KOPT-K1 (cell line): ENCODE measurements at regions not wholly inside any gene's neighbourhood (a gene's known extent, or its start where the extent isn't known, plus 50 kb on each side); places are given as distances from the start of the nearest gene placed in this dataset.
"Not testable (repeated sequence)": the region's sequence is repeated elsewhere in the genome, so short reads cannot be mapped to it uniquely, and the experiment has no call there.

ENCODE experiments used
- H3K27ac ChIP-seq: fragments of 200-600 bp; sonication (generic); 2 replicates; pipeline ENCODE4 v1.5.1; 2016; ENCODE audit warnings: antibody characterized with exemption, mild to moderate bottlenecking, low read depth, low read length; ENCODE audit not compliant: poor library complexity, severe bottlenecking
- H3K36me3 ChIP-seq: fragments of 200-600 bp; sonication (generic); 2 replicates; pipeline ENCODE4 v1.5.1; 2017; ENCODE audit warnings: antibody characterized with exemption, mild to moderate bottlenecking, low read length, moderate library complexity; ENCODE audit not compliant: insufficient read depth
- H3K9me3 ChIP-seq: fragments of 200-600 bp; sonication (generic); 2 replicates; pipeline ENCODE4 v1.5.1; 2017; ENCODE audit warnings: antibody characterized with exemption, low read length, mild to moderate bottlenecking; ENCODE audit not compliant: insufficient read depth, poor library complexity, severe bottlenecking

GRCh38 chr12:69179786-69180185 lies 59.6 kb upstream of the CPSF6 start:
- no peaks in the 10 kb centered on the region for H3K36me3 ChIP-seq
- H3K27ac ChIP-seq, result no peak overlapping the region
- peaks cover 22% of the 10 kb centered on the region for H3K9me3 ChIP-seq

- not testable (repeated sequence) for H3K27ac ChIP-seq
- H3K9me3 ChIP-seq, result peaks cover 58% of the 10 kb centered on the region
Observed at GRCh38 chr12:69187572-69187971, 51.8 kb upstream of the CPSF6 start.

GRCh38 chr12:69189378-69189978 lies 49.9 kb upstream of the CPSF6 start:
- Histone ChIP-seq H3K9me3 (peaks cover 55% of the 10 kb centered on the region), H3K36me3 (no peaks in the 10 kb centered on the region), H3K27ac (no peak overlapping the region)

More at GRCh38 chr12:69187572-69187971, 51.8 kb upstream of the CPSF6 start:
- H3K36me3 ChIP-seq, result not testable (repeated sequence)
